Stimulated activated CD8-positive, alpha-beta memory T cell treated with anti-CD3 and anti-CD28 coated beads, Interleukin-15, amount 100 ng/mL, for 24 hours (primary cell): ENCODE measurements at regions not wholly inside any gene's neighbourhood (a gene's known extent, or its start where the extent isn't known, plus 50 kb on each side); places are given as distances from the start of the nearest gene placed in this dataset.
"Not testable (repeated sequence)": the region's sequence is repeated elsewhere in the genome, so short reads cannot be mapped to it uniquely, and the experiment has no call there.

Experiments
- DNase-seq: peaks from one replicate; pipeline ENCODE4 v3.0.0-alpha.2; 2020; ENCODE audit warnings: low read depth

- DNase-seq: no peak
Observed at GRCh38 chr20:39985271-39985827, 703.7 kb downstream of the MAFB start.

DNA sequence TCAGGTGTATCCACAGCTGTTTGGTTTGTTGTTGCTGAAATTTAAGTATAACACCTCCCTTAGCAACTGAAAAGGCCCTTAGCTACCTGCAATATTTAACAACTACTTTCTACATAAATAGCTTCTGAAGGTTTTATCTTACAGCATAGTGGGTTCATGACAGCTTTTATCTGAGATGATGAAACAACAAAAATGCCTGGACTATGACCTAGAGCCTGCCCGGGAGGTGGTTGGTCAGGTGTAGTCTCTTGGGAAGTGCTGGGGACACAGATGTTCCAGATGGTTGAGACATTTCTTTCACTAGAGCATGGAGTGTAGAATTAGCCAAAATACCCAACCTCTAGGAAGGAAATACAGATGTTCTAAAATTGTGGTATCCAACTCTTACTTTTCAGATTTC is 705.4 kb downstream of the MAFB start:
- DNase-seq: no peak

DNA sequence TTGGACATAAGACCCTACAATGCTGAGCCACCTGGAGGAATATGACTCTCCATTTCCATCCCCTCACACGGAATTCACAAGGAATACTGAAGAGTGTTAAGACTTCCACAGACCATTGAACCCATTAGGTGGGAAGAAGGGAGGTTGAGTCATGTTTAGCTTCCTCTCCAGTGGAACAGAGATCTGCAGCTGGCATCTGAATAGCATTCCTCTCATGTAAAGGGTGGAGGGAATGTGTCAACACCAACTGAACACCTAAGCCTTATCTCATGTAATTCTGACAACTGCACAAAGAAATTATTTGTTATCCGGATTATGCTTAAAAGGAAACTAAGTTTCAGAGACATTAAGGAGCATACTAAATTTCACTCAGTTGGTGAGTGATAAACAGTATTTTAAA is 705.9 kb downstream of the MAFB start:
- DNase-seq: no peak

DNA sequence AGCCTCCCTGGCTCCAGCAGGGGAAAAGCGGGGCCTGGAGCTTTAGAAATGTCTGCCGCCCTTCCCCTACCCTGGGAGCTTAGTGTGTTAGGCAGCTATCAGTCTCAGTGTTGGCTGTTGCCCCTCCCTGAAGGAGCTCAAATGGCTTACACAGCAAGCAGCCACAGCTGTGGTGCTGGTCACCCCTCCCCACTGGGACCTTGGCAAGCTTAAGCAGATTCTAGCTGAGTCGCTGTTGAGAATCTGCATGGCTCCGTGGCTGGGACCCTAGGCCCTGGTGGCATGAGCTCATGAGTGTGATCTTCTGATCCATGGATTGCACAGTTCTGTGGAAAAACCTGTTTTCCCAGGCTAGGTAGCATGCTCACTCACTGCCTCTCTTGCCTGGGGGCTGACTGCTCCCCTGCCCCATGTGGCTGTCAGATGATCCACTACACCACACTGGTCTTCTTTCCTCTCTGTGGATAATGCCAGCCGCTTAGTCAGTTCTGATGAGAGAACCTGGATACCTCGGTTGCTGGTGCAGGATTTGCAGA is 714.0 kb downstream of the MAFB start:
- DNase-seq: no peak

DNA sequence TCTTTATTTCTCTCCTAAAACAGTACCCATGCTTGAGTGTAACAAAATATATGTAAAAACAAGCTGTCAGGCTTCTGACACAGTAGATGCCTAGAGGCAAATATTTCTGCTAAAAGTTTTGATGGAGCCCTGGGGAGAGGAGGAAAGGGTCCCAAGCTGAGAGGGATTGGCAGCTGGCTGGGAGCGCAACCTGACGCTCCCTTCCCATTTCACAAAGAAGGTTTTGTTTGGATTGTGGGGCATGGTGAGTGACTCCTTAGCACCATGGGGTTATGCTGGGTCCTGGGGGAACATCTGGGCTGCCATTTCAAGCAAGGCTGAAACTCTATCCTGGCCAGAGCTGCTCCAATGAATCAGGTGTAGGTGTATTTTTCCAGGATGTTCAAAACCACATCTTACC is 720.5 kb downstream of the MAFB start:
- DNase-seq: no peak

- no peak for DNase-seq
Observed at GRCh38 chr20:39967806-39968205, 721.2 kb downstream of the MAFB start.

DNA sequence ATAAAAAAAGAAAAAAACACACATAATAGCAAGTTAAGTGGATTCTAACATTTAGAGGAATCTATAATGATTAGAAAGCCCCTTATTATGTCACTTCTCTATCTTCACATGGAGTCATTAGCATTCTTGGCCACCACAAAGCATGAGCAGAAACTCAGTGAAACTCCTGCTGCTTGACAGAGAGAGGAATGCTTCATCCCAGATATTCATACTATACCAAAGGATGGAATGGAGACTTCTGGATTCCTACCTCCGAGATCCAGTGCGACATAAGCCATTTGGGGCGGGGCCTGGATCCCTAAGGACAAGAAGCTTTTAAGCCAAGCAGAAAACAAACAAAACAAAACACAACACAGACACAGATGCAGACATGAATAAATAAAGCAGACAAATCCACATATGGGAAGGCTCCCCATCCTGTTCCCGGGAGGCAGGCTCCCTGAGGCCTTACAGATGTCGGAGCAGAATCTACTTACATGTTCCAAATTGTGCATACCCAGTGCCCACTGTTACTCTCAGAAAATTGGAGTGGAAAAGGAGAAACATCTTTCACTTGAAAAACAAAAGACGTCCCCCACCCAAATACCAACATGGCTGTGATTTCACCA is 727.3 kb downstream of the MAFB start:
- DNase-seq: no peak

- DNase-seq: no peak
Observed at GRCh38 chr20:39960522-39961428, 728.3 kb downstream of the MAFB start.

GRCh38 chr20:39957911-39958310 is 731.1 kb downstream of the MAFB start:
- DNase-seq: not testable (repeated sequence)

GRCh38 chr20:39954621-39955020 is 734.4 kb downstream of the MAFB start:
- no peak for DNase-seq

- DNase-seq: no peak
Observed at GRCh38 chr20:39946931-39947330, 742.1 kb downstream of the MAFB start.

DNA sequence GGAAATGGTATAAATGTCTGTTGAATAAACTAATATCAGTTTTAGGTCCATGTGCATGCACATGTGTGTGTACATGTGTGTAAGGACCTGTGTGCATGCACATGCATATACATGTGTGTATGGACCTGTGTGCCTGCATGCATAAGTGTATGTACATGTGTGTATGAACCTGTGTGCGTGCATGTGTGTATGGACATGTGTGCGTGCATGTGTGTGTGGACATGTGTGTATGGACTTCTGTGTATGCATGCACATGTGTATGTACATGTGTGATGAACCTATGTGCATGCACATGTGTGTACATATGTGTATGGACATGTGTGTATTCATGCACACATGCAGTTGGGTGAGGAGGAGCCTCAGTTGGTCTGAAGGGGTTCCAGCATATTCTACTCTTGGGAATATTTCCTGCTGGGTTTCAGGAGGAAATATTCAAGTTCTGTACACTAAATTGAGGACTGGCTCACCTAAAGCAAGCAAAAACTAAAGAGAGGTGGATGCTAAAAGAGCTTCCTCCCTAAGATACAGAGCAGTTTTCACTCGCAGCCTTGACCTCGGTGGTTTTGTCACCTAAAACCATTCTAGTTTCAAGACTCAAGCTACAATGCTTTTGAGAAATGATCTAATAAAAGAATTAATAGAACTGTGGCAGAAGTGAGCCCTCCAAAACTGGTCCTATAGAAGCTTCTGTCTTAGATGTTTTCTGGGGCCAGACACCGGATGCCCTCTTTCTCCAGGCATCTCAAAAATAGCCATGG is 742.8 kb downstream of the MAFB start:
- no peak for DNase-seq

- no peak for DNase-seq
Observed at GRCh38 chr20:39944861-39945260, 744.2 kb downstream of the MAFB start.

GRCh38 chr20:39943336-39943735 is 745.7 kb downstream of the MAFB start:
- no peak for DNase-seq

- no peak for DNase-seq
Observed at GRCh38 chr20:39941245-39941644, 747.8 kb downstream of the MAFB start.

DNA sequence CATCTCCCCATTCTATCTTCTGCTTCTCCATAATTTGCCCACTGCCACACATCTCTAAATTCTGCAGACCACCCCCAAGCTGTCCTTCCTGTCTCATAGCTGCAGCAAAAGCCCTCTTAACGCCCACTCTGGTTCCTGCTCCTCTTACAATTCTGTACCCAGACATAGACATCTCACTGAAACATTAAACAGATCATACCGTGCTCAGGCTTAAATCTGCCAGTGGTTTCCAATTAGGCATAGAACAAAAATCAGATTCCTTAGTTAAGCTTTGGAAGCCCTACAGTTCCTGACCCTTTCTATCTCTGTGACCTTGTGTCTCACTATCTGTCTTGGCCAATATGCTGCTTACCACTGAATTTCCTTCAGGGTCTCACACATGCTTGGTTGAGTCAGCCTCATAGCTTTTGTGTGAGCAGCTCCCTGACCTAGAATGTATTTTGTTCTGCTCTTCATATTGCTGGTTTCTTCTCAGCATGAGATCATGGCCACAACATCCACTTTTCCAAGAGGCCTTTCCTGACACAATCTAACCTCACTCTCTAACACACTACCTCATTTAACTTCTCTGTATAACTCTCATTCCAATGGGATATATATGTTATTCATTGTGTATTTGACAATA is 749.7 kb downstream of the MAFB start:
- no peak for DNase-seq

- DNase-seq: no peak
Observed at GRCh38 chr20:39936401-39936800, 752.6 kb downstream of the MAFB start.

DNA sequence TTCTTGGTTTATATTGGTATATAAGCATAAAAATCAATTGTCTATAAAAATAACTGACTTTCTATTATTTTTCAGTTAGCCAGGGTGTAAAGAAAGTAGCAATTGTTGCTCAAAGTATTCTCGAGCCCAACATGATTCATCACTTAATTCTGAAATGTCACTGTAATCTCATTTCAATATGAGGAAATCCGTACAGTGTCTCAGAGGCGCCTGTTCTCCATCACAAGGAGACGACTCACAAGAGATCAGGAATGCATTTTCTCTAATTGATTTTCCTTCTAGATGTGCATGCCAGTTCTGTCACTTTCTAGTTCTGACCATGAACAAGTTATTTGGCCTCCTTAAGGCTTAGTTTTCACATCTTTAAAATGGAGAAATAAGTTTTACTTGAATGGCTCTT is 753.1 kb downstream of the MAFB start:
- no peak for DNase-seq

DNA sequence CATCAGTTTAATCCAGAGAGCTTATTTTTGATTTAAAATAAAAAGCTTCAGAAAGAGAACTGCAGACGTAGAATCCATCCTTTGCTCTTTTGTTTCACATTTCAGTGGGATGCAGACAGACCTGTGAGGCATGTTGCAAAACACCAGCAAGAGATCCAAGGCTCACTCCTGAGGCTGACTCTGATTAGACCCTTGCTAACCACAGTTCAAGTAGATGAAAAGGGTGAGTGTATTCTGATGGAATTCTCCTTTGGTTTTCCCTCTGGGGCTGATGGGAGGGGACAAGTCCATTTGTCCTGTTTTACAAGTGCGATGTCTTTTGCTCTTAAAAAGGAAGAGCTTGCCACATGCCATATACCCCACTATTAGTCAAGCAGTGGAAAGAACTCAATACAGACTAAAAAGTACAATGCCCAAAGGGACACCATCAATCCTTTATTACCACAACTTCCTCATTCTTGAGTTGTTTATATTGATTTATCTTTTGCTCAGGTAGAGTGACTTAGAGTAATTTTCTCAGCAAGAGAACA is 772.7 kb downstream of the MAFB start:
- DNase-seq: no peak

GRCh38 chr20:39913274-39913673 is 775.8 kb downstream of the MAFB start:
- DNase-seq: no peak

DNA sequence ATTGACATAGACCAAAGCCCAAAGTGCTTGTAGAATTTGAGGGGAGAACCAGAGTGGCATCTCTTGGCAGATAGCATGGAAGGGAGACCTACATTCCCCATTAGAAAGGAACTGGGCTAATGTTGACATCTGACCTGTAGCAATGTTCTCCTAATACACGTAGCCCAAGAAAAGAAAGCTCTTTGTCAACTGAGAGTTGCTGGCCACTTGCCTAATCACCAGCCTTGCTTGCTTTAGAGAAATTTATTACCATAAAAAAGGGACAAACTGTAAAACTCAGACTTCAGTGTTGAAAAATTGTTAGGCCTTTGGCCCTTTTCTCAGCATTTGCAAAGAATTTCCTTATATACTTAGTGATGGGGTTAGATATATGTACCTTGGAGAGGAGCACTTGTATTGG is 777.5 kb downstream of the MAFB start:
- no peak for DNase-seq

GRCh38 chr20:39910536-39910935 is 778.5 kb downstream of the MAFB start:
- no peak for DNase-seq
